Panc1 (cell line): ENCODE measurements at regions not wholly inside any gene's neighbourhood (a gene's known extent, or its start where the extent isn't known, plus 50 kb on each side); places are given as distances from the start of the nearest gene placed in this dataset.

ENCODE experiments used
- ATAC-seq: fragments of 200-7000 bp; cut with Tn5 transposase; 2 replicates; pipeline ENCODE4 v1.9.1; 2020; ENCODE audit warnings: mild to moderate bottlenecking, moderate library complexity
- BruUV-seq: library from RNA; stranded (reverse); fragments of 400-500 nt; replicated peaks from 2 replicates; lab custom pipeline; 2021; lab: Mats Ljungman, UMichigan
- CTCF ChIA-PET: fragments of 300-600 bp; sonication (Branson Sonifier 250); formaldehyde crosslinking; loops from one replicate; lab custom pipeline; 2022; ENCODE audit warnings: antibody characterized with exemption; lab: Charles Lee
- POLR2A ChIA-PET: fragments of 300-600 bp; sonication (Branson Sonifier 250); formaldehyde crosslinking; loops from one replicate; lab custom pipeline; 2022; ENCODE audit warnings: antibody characterized with exemption; lab: Charles Lee
- DNase-seq: peaks from one replicate; pipeline ENCODE4 v3.0.0-alpha.2; 2010; ENCODE audit warnings: low read depth, low spot score
- H3K27ac ChIP-seq: 2 replicates; pipeline ENCODE4 v1.5.1; 2011; ENCODE audit warnings: mild to moderate bottlenecking, low read length, inconsistent platforms
- H3K27me3 ChIP-seq: fragments of 200-500 bp; sonication (Bioruptor generic); 2 replicates; pipeline ENCODE4 v1.6.0; 2014; ENCODE audit warnings: low read length, inconsistent platforms; ENCODE audit not compliant: control insufficient read depth, insufficient read depth
- H3K36me3 ChIP-seq: fragments of 200-500 bp; sonication (Bioruptor generic); 2 replicates; pipeline ENCODE4 v1.5.1; 2014; ENCODE audit warnings: inconsistent platforms, mild to moderate bottlenecking, low read length, moderate library complexity; ENCODE audit not compliant: control insufficient read depth, insufficient read depth
- H3K4me1 ChIP-seq: 2 replicates; pipeline ENCODE4 v1.5.1; 2011; ENCODE audit warnings: inconsistent platforms, mild to moderate bottlenecking, low read length, moderate library complexity; ENCODE audit not compliant: control insufficient read depth, insufficient read depth
- H3K4me3 ChIP-seq, 2 experiments: 2 replicates each; pipeline ENCODE4 v1.5.1; 2011 to 2012; ENCODE audit warnings: low read depth in 2 of 2, low read length in 2 of 2, mild to moderate bottlenecking in 2 of 2, inconsistent platforms in 1 of 2, moderate library complexity in 1 of 2
- H3K9me3 ChIP-seq: fragments of 200-500 bp; sonication (Bioruptor generic); 2 replicates; pipeline ENCODE4 v1.5.1; 2014; ENCODE audit warnings: low read depth, mild to moderate bottlenecking, inconsistent platforms, low read length, moderate library complexity; ENCODE audit not compliant: control insufficient read depth, insufficient read depth
- CTCF ChIP-seq: fragments of 450-650 bp; IDR thresholded peaks from 2 replicates; pipeline ENCODE4 v1.5.1; 2017; ENCODE audit warnings: mild to moderate bottlenecking
- POLR2AphosphoS5 ChIP-seq: IDR thresholded peaks from 2 replicates; pipeline ENCODE4 v1.6.1; 2012; ENCODE audit warnings: mild to moderate bottlenecking, low read depth, low read length, moderate library complexity
- REST ChIP-seq, 2 experiments: IDR thresholded peaks; 2 replicates each; pipeline ENCODE4 v1.6.1; 2011 to 2012; ENCODE audit warnings: low read depth in 2 of 2, control low read depth in 1 of 2, low read length in 1 of 2, mild to moderate bottlenecking in 1 of 2, moderate library complexity in 1 of 2; ENCODE audit not compliant: insufficient read depth in 1 of 2
- SIN3A ChIP-seq: IDR thresholded peaks from 2 replicates; pipeline ENCODE4 v1.6.1; 2012; ENCODE audit warnings: low read depth, mild to moderate bottlenecking, low read length, moderate library complexity, borderline replicate concordance; ENCODE audit not compliant: insufficient read depth
- TCF7L2 ChIP-seq: IDR thresholded peaks from 2 replicates; pipeline ENCODE4 v1.6.1; 2011; ENCODE audit warnings: mild to moderate bottlenecking, low read depth, low read length, inconsistent platforms
- in situ Hi-C: cut with HindIII; loops from 2 replicates; pipeline ENCODE4 v1.10.0; 2016; ENCODE audit warnings: low sequenced_read_pairs, low pct_unique_long_range_greater_than_20kb
- intact Hi-C: fragments of 100-400 bp; cut with micrococcal nuclease; formaldehyde crosslinking; loops from one replicate; pipeline ENCODE4 v1.10.0; 2022; ENCODE audit not compliant: unreplicated experiment

DNA sequence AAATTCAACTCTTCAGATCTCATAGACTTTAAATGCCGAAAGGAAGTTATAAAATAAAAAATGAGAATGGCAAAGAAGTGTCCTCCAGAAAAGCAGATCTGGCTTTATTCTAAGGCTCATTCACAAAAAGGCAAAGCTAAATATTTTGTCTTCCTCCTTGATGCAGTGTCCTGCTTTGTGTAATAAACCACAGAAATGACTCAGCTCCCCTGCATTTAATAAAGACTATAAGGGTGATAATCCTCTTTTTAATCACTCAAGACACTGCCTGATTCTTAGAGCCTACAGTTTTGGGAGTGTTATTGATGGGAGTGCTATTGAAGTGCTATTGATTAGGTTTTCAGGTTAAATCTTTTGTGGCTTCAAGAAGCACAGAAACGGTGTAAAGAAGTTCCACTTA, 482.0 kb downstream of the PCDH20 start:
- Histone ChIP-seq H3K9me3 (no peaks in the 10 kb centered on the region), H3K27ac (no peak overlapping the region), H3K36me3 (no peaks in the 10 kb centered on the region), H3K4me3 (no peak overlapping the region), H3K4me1 (no peaks in the 10 kb centered on the region), H3K27me3 (no peaks in the 10 kb centered on the region)
- DNase-seq (no peak), ATAC-seq (no peak)
- TF ChIP-seq POLR2AphosphoS5 (no peak), TCF7L2 (no peak), CTCF (no peak), SIN3A (no peak), REST (IDR thresholded peaks at IDR 0.05; ENCODE audit: insufficient read depth in 1 of 2, low read depth in 2 of 2, low read length in 1 of 2) (no peak)
- CTCF ChIA-PET: no interaction called here
- POLR2A ChIA-PET: no interaction called here
- intact Hi-C loops: no loop called here
- in situ Hi-C loops: no loop called here
- BruUV-seq: no TSS peak

DNA sequence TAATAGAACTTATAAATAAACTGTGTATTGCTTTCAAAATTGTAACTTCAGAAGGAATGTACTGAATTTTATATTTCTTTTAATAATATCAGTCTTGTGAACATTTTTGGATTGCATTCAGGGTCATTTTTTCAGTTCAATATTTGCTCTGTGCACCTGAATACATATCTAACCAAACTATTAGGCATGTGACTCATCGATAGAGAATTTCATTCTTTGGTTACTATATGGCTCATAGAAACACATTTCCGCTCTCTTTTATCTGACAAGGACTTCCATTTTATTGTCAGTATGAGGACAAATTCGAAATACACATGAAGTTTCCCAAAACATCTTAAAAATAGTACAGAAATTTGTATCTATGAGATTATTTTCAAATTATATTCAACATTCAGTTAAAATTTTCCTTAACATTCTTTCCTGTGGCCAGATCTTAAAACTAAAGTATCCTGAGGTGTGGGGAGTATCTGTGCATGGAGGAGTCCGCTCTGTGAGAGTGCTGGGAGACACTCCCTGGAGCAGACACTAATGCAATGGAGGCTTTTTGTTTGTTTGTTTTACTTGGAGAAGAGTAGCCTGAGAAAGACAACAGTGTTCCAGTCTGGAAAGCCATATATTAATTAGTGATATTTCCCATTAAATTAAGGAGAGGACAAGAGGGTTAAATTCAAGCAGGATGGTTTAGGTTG, 483.6 kb downstream of the PCDH20 start:
- Histone ChIP-seq H3K4me3 (no peak overlapping the region), H3K4me1 (no peaks in the 10 kb centered on the region), H3K27me3 (no peaks in the 10 kb centered on the region), H3K36me3 (no peaks in the 10 kb centered on the region), H3K9me3 (no peaks in the 10 kb centered on the region), H3K27ac (no peak overlapping the region)
- intact Hi-C loops: no loop called here
- POLR2A ChIA-PET: no interaction called here
- CTCF ChIA-PET: no interaction called here
- no peak for TF ChIP-seq CTCF
- no peak for TF ChIP-seq TCF7L2
- TF ChIP-seq SIN3A: no peak
- no peak for TF ChIP-seq REST (IDR thresholded peaks at IDR 0.05; ENCODE audit: insufficient read depth in 1 of 2, low read depth in 2 of 2, low read length in 1 of 2)
- TF ChIP-seq POLR2AphosphoS5: no peak
- no peak for ATAC-seq
- no TSS peak for BruUV-seq
- in situ Hi-C loops: no loop called here
- DNase-seq: peak; percentile 12
